Right cardiac atrium (tissue), 5 donors: ENCODE measurements at regions not wholly inside any gene's neighbourhood (a gene's known extent, or its start where the extent isn't known, plus 50 kb on each side); places are given as distances from the start of the nearest gene placed in this dataset.

Experiments used
- ATAC-seq, 2 donors: fragments of 200-7000 bp; cut with Tn5 transposase; one replicate each; pipeline versions ENCODE4 v1.8.0 to v1.9.1; 2020; ENCODE audit warnings: moderate library complexity in 2 of 2, mild to moderate bottlenecking in 1 of 2
- DNase-seq, 3 donors: peaks; one replicate each; pipeline ENCODE4 v3.0.0-alpha.2; 2020
- H3K27ac ChIP-seq: one replicate; pipeline ENCODE4 v1.5.1; 2013; ENCODE audit warnings: mild to moderate bottlenecking, low read length, control low read depth, moderate library complexity
- H3K27me3 ChIP-seq: one replicate; pipeline ENCODE4 v1.6.1; 2013; ENCODE audit not compliant: control insufficient read depth, insufficient read depth
- H3K4me1 ChIP-seq: one replicate; pipeline ENCODE4 v1.6.1; 2013; ENCODE audit warnings: low read length; ENCODE audit not compliant: control insufficient read depth, insufficient read depth
- H3K4me3 ChIP-seq: one replicate; pipeline ENCODE4 v1.5.1; 2013; ENCODE audit warnings: low read length, control low read depth
- H3K9me3 ChIP-seq: one replicate; pipeline ENCODE4 v1.6.1; 2013; ENCODE audit warnings: low read length; ENCODE audit not compliant: control insufficient read depth
- WGBS: extraction: QIAGEN DNeasy Blood & Tissue Kit; methylation state at CpG from one replicate; pipeline ENCODE4 v1.1.7; 2013; 5-methylcytosine and 5-hydroxymethylcytosine counted together
- intact Hi-C, 4 donors: fragments of 100-400 bp; cut with DNase I; formaldehyde crosslinking; loops; one replicate each; pipeline versions ENCODE4 v1.11.0 to v1.14.0; 2022 to 2023
- donor health status: healthy with polysubstance abuse.
- donor health status: DM: no; HTN: yes; CAD: no.
- donor health status: DM: no; HTN: no; CAD: no.
- donor health status: DM: no; HTN: yes; CAD: no; lungs with severe emphysema.
- donor health status: DM: yes; HTN: yes; CAD: no.

GRCh38 chr6:144710207-144710606, 425.1 kb downstream of the UTRN start:
- intact Hi-C loops: no loop called here
- ATAC-seq (no peak), DNase-seq (no peak)
- no peaks in the 10 kb centered on the region for H3K27me3 ChIP-seq
- no peaks in the 10 kb centered on the region for H3K9me3 ChIP-seq
- H3K4me3 ChIP-seq: no peak overlapping the region
- no peaks in the 10 kb centered on the region for H3K4me1 ChIP-seq
- no peak overlapping the region for H3K27ac ChIP-seq
- WGBS: 97% methylated on average over 3 of the region's 3 CpGs

GRCh38 chr6:144711661-144712060, 426.5 kb downstream of the UTRN start:
- H3K9me3 ChIP-seq: no peaks in the 10 kb centered on the region
- intact Hi-C loops: no loop called here
- no peak for ATAC-seq

GRCh38 chr6:144712541-144712940, 427.4 kb downstream of the UTRN start:
- ATAC-seq (no peak), DNase-seq (no peak)
- H3K4me1 ChIP-seq: no peaks in the 10 kb centered on the region
- WGBS: 55% methylated on average over 1 of the region's 1 CpG
- no peaks in the 10 kb centered on the region for H3K27me3 ChIP-seq
- H3K27ac ChIP-seq: no peak overlapping the region
- H3K9me3 ChIP-seq: no peaks in the 10 kb centered on the region
- no peak overlapping the region for H3K4me3 ChIP-seq
- intact Hi-C loops: no loop called here

More at GRCh38 chr6:144711661-144712060, 426.5 kb downstream of the UTRN start:
- 96% methylated on average over 2 of the region's 2 CpGs for WGBS
- Histone ChIP-seq H3K4me1 (no peaks in the 10 kb centered on the region), H3K27me3 (no peaks in the 10 kb centered on the region), H3K27ac (no peak overlapping the region), H3K4me3 (no peak overlapping the region)
- no peak for DNase-seq

GRCh38 chr6:144714021-144714712, 429.0 kb downstream of the UTRN start:
- H3K27ac ChIP-seq: no peak overlapping the region
- intact Hi-C loops: no loop called here
- ATAC-seq (no peak), DNase-seq (no peak)
- no peak overlapping the region for H3K4me3 ChIP-seq
- no peaks in the 10 kb centered on the region for H3K27me3 ChIP-seq
- 90% methylated on average over 2 of the region's 2 CpGs for WGBS
- no peaks in the 10 kb centered on the region for H3K4me1 ChIP-seq
- no peaks in the 10 kb centered on the region for H3K9me3 ChIP-seq

GRCh38 chr6:144715344-144715743, 430.2 kb downstream of the UTRN start:
- no peaks in the 10 kb centered on the region for H3K4me1 ChIP-seq
- WGBS: 92% methylated on average over 2 of the region's 2 CpGs
- H3K4me3 ChIP-seq: no peak overlapping the region
- no peak for ATAC-seq
- H3K27me3 ChIP-seq: no peaks in the 10 kb centered on the region
- no peak overlapping the region for H3K27ac ChIP-seq
- intact Hi-C loops: no loop called here
- H3K9me3 ChIP-seq: no peaks in the 10 kb centered on the region
- DNase-seq: no peak

- DNase-seq (no peak), ATAC-seq (no peak)
- Histone ChIP-seq H3K9me3 (no peaks in the 10 kb centered on the region), H3K4me3 (no peak overlapping the region), H3K27ac (no peak overlapping the region), H3K27me3 (no peaks in the 10 kb centered on the region), H3K4me1 (no peaks in the 10 kb centered on the region)
- intact Hi-C loops: no loop called here
- 98% methylated on average over 2 of the region's 2 CpGs for WGBS
Observed at GRCh38 chr6:144718431-144718830, 433.3 kb downstream of the UTRN start.

- intact Hi-C loops: no loop called here
- 98% methylated on average over 3 of the region's 3 CpGs for WGBS
- DNase-seq (no peak), ATAC-seq (no peak)
- H3K4me1 ChIP-seq: no peaks in the 10 kb centered on the region
- no peak overlapping the region for H3K27ac ChIP-seq
- no peak overlapping the region for H3K4me3 ChIP-seq
- no peaks in the 10 kb centered on the region for H3K9me3 ChIP-seq
- no peaks in the 10 kb centered on the region for H3K27me3 ChIP-seq
Observed at GRCh38 chr6:144721232-144721631, 436.1 kb downstream of the UTRN start.

- no peak for ATAC-seq
- intact Hi-C loops: no loop called here
- WGBS: 96% methylated on average over 3 of the region's 3 CpGs
- no peak for DNase-seq
- Histone ChIP-seq H3K27me3 (no peaks in the 10 kb centered on the region), H3K9me3 (no peaks in the 10 kb centered on the region), H3K4me1 (no peaks in the 10 kb centered on the region), H3K4me3 (no peak overlapping the region), H3K27ac (no peak overlapping the region)
Observed at GRCh38 chr6:144722154-144722737, 437.1 kb downstream of the UTRN start.

- DNase-seq (no peak), ATAC-seq (no peak)
- H3K9me3 ChIP-seq: no peaks in the 10 kb centered on the region
- H3K27me3 ChIP-seq: no peaks in the 10 kb centered on the region
- intact Hi-C loops: no loop called here
- H3K4me3 ChIP-seq: no peak overlapping the region
- no peaks in the 10 kb centered on the region for H3K4me1 ChIP-seq
- H3K27ac ChIP-seq: no peak overlapping the region
Observed at GRCh38 chr6:144722925-144723324, 437.8 kb downstream of the UTRN start.

- ATAC-seq (no peak), DNase-seq (no peak)
- intact Hi-C loops: no loop called here
- Histone ChIP-seq H3K4me3 (no peak overlapping the region), H3K4me1 (no peaks in the 10 kb centered on the region), H3K27me3 (no peaks in the 10 kb centered on the region), H3K9me3 (no peaks in the 10 kb centered on the region), H3K27ac (no peak overlapping the region)
Observed at GRCh38 chr6:144723431-144723830, 438.3 kb downstream of the UTRN start.

GRCh38 chr6:144724818-144725217, 439.7 kb downstream of the UTRN start:
- intact Hi-C loops: no loop called here
- H3K9me3 ChIP-seq: no peaks in the 10 kb centered on the region
- H3K27ac ChIP-seq: no peak overlapping the region
- ATAC-seq (no peak), DNase-seq (no peak)
- H3K4me3 ChIP-seq: no peak overlapping the region
- no peaks in the 10 kb centered on the region for H3K4me1 ChIP-seq
- no peaks in the 10 kb centered on the region for H3K27me3 ChIP-seq
- 97% methylated on average over 2 of the region's 2 CpGs for WGBS
